T-cell (primary cell): ENCODE measurements at regions not wholly inside any gene's neighbourhood (a gene's known extent, or its start where the extent isn't known, plus 50 kb on each side); places are given as distances from the start of the nearest gene placed in this dataset.

ENCODE experiments used
- ATAC-seq, 4 experiments: fragments of 200-7000 bp in 3 of 4; fragments of 150-1000 bp in 1 of 4; cut with Tn5 transposase; replicated peaks in 1 of 4; 1 replicate in 3 of 4; 2 replicates in 1 of 4; pipeline ENCODE4 v1.10.0; 2021; ENCODE audit warnings: moderate library complexity in 3 of 4, mild to moderate bottlenecking in 2 of 4, moderate number of reproducible peaks in 1 of 4
- CTCF ChIA-PET, 2 donors: fragments of 300-600 bp; sonication (Branson Sonifier 250); formaldehyde crosslinking; loops; one replicate each; lab custom pipeline; 2022; ENCODE audit warnings: antibody characterized with exemption in 2 of 2; lab: Charles Lee
- POLR2A ChIA-PET, 2 donors: fragments of 300-600 bp; sonication (Branson Sonifier 250); formaldehyde crosslinking; loops; one replicate each; lab custom pipeline; 2022; ENCODE audit warnings: antibody characterized with exemption in 2 of 2; lab: Charles Lee
- DNase-seq, 35 experiments: peaks; one replicate each; pipeline versions ENCODE4 v3.0.0 to v3.0.0-alpha.2; 2013 to 2023
- H3K27ac ChIP-seq: one replicate; pipeline ENCODE4 v1.5.1; 2013; ENCODE audit warnings: low read length
- H3K27me3 ChIP-seq, 2 experiments: replicated peaks in 1 of 2; 1 replicate in 1 of 2; 2 replicates in 1 of 2; pipeline versions ENCODE4 v1.6.1 to v1.7.0; 2013; ENCODE audit warnings: low read length in 1 of 2, mixed read lengths in 1 of 2; ENCODE audit not compliant: control insufficient read depth in 2 of 2, insufficient read depth in 2 of 2; ENCODE audit errors: extremely low read depth in 1 of 2
- H3K36me3 ChIP-seq, 2 donors: 1 replicate in 1 of 2; 2 replicates in 1 of 2; pipeline versions ENCODE4 v1.6.1 to v1.7.0; 2013; ENCODE audit warnings: low read length in 1 of 2; ENCODE audit not compliant: control insufficient read depth in 2 of 2, insufficient read depth in 1 of 2; ENCODE audit errors: extremely low read depth in 1 of 2
- H3K4me1 ChIP-seq, 2 experiments: 1 replicate in 1 of 2; 2 replicates in 1 of 2; pipeline versions ENCODE4 v1.6.1 to v1.7.0; 2013; ENCODE audit warnings: low read length in 2 of 2, mixed read lengths in 1 of 2; ENCODE audit not compliant: insufficient read depth in 2 of 2, control insufficient read depth in 1 of 2; ENCODE audit errors: extremely low read depth in 1 of 2
- H3K4me3 ChIP-seq, 2 donors: 1 replicate in 1 of 2; 2 replicates in 1 of 2; pipeline versions ENCODE4 v1.5.1 to v1.7.0; 2013; ENCODE audit warnings: mild to moderate bottlenecking in 2 of 2, low read length in 1 of 2, moderate library complexity in 1 of 2; ENCODE audit not compliant: control insufficient read depth in 1 of 2; ENCODE audit errors: extremely low read depth in 1 of 2
- H3K9me3 ChIP-seq: 2 replicates; pipeline ENCODE4 v1.7.0; 2013
- H3K27ac Mint-ChIP-seq, 2 donors: one replicate each; pipeline ENCODE4 v1.8.0; 2020 to 2021; ENCODE audit warnings: mild to moderate bottlenecking in 2 of 2, mixed read lengths in 2 of 2
- H3K27me3 Mint-ChIP-seq, 2 donors: one replicate each; pipeline ENCODE4 v1.8.0; 2021 to 2022; ENCODE audit warnings: mixed read lengths in 2 of 2
- H3K36me3 Mint-ChIP-seq: one replicate; pipeline ENCODE4 v1.8.0; 2021; ENCODE audit warnings: mixed read lengths
- H3K4me1 Mint-ChIP-seq, 3 donors: one replicate each; pipeline ENCODE4 v1.8.0; 2020 to 2022; ENCODE audit warnings: mixed read lengths in 3 of 3, mild to moderate bottlenecking in 1 of 3
- H3K4me3 Mint-ChIP-seq, 3 donors: one replicate each; pipeline ENCODE4 v1.8.0; 2020 to 2022; ENCODE audit warnings: mild to moderate bottlenecking in 3 of 3, mixed read lengths in 3 of 3, moderate library complexity in 3 of 3
- H3K9me3 Mint-ChIP-seq, 3 donors: one replicate each; pipeline ENCODE4 v1.8.0; 2020 to 2022; ENCODE audit warnings: mixed read lengths in 3 of 3
- WGBS: methylation state at CpG from one replicate; pipeline ENCODE4 v1.1.5; 2013; ENCODE audit warnings: missing lambda C conversion rate; ENCODE audit not compliant: insufficient coverage; 5-methylcytosine and 5-hydroxymethylcytosine counted together

DNA sequence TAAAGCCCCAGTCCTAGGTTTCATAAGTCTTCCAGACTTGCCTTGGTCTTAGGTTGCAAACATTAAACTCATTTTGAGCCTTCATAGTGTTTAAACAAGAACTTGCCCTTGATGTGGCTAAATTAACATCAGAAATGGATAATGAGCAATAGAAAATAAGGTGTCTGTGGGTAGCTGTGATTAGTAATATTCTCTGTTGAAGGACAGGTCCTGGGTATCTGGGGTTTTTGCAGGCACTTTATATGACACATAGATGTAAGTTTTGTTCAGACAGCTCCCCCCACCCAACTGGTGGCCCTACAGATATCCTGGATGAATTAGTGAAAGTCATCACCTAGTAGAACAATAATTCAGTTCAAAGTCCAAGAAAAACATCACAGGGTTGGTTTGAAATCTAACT lies 272.5 kb downstream of the PTTG2 start:
- Mint-ChIP-seq H3K4me3 (no peak overlapping the region), H3K4me1 (no peaks in the 10 kb centered on the region), H3K27ac (no peak overlapping the region), H3K27me3 (no peaks in the 10 kb centered on the region), H3K36me3 (no peaks in the 10 kb centered on the region), H3K9me3 (no peaks in the 10 kb centered on the region)
- H3K27me3 ChIP-seq = peaks cover 0 to 3% of the 10 kb centered on the region in 2 experiments
- ATAC-seq (no peak), DNase-seq (no peak)
- ChIA-PET CTCF (no interaction called here), POLR2A (no interaction called here)
- no peaks in the 10 kb centered on the region for H3K9me3 ChIP-seq
- H3K4me3 ChIP-seq = no peak overlapping the region
- no peak overlapping the region for H3K27ac ChIP-seq
- no peaks in the 10 kb centered on the region for H3K4me1 ChIP-seq
- no peaks in the 10 kb centered on the region for H3K36me3 ChIP-seq

DNA sequence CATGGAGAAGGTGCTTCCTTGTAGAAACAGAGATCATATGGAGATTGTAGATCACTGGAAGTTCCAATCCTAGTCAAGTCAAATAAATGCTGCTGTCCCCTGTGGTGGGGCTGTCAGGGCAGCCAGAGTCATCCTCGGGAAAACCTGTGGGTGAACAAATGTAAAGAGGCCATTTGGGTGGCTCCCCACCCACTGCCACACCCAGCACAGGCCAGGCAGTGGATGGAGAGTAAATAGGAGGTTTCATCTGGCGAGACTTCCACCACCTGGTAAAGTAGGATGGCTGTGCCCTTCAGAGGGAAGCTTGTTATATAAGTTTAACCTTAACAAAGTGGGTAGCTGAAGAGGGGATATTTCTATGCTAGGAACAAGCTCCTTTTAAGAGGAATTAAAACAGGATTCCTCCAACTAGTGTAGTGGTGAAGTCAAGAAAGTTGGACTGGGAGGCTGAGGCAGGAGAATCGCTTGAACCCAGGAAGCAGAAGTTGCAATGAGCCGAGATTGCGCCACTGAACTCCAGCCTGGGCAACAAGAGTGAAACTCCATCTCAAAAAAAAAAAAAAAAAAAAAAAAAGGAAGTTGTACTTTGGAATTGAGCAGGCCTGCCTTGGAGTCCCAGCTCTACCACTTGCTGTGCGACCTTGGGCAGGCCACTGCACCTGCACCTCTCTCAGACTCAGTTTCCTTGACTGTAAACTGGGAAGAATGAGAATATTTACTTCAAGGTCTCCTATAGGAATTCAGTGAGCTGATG lies 273.7 kb downstream of the PTTG2 start:
- WGBS = 100% methylated on average over 2 of the region's 6 CpGs
- Histone ChIP-seq H3K4me3 (no peak overlapping the region), H3K27me3 (peaks cover 0 to 3% of the 10 kb centered on the region in 2 experiments), H3K9me3 (no peaks in the 10 kb centered on the region), H3K27ac (no peak overlapping the region), H3K4me1 (no peaks in the 10 kb centered on the region), H3K36me3 (no peaks in the 10 kb centered on the region)
- Mint-ChIP-seq H3K36me3 (no peaks in the 10 kb centered on the region), H3K9me3 (no peaks in the 10 kb centered on the region), H3K4me1 (no peaks in the 10 kb centered on the region), H3K27ac (no peak overlapping the region), H3K4me3 (no peak overlapping the region), H3K27me3 (no peaks in the 10 kb centered on the region)
- CTCF ChIA-PET = interaction anchor here in 1 of 2 donors (0.7 kb wide), 1 partner anchor 478 kb away, joined by 6 read pairs; no protein-coding TSS in a partner anchor
- DNase-seq (no peak), ATAC-seq (no peak)
- POLR2A ChIA-PET = interaction anchor here in 1 of 2 donors (0.7 kb wide), 1 partner anchor 156 kb away, joined by 3 read pairs; no protein-coding TSS in a partner anchor

DNA sequence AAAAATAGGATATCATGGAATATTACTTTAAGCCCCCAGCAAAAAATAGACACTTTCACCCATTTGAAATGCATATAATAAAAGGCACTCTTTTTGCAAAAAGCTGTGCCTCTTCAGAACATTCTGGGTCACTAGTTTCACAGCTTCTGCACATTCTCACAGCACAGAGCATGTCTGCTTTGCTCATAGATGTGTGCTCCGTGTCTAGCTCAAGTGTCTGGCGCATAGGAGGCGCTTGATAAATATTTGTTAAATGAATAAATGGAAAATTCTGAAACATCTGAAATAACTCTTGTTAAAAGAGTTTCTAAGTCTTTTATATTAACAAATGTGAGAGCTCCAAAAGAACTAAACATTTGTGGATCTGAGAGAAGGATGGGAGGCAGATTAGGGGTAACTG lies 275.2 kb downstream of the PTTG2 start:
- Mint-ChIP-seq H3K27ac (no peak overlapping the region), H3K9me3 (no peaks in the 10 kb centered on the region), H3K4me1 (no peaks in the 10 kb centered on the region), H3K36me3 (no peaks in the 10 kb centered on the region), H3K27me3 (no peaks in the 10 kb centered on the region), H3K4me3 (no peak overlapping the region)
- Histone ChIP-seq H3K27me3 (peaks cover 0 to 3% of the 10 kb centered on the region in 2 experiments), H3K27ac (no peak overlapping the region), H3K36me3 (no peaks in the 10 kb centered on the region), H3K4me3 (no peak overlapping the region), H3K4me1 (no peaks in the 10 kb centered on the region), H3K9me3 (no peaks in the 10 kb centered on the region)
- ATAC-seq (no peak), DNase-seq (no peak)
- no CpG with 5 or more reads among the region's 3 CpGs for WGBS
- ChIA-PET POLR2A (no interaction called here), CTCF (no interaction called here)

DNA sequence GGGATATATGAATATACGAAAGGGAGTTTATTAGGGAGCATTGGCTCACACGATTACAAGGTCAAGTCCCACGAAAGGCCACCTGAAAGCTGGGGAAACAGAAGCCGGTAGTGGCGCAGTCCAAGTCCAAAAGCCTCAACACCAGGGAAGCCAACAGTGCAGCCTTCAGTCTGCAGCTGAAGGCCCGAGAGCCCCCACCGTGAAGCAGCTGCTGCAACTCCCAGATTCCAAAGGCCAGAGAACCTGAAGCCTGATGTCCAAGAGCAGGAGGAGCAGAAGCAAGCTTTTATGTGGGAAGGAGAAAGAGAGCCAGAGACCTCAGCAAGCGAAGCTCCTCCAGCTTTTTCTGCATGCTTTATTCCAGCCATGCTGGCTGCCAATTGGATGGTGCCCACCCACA lies 275.8 kb downstream of the PTTG2 start:
- ATAC-seq (no peak), DNase-seq (no peak)
- Mint-ChIP-seq H3K4me3 (no peak overlapping the region), H3K27me3 (no peaks in the 10 kb centered on the region), H3K27ac (no peak overlapping the region), H3K36me3 (no peaks in the 10 kb centered on the region), H3K9me3 (no peaks in the 10 kb centered on the region), H3K4me1 (no peaks in the 10 kb centered on the region)
- Histone ChIP-seq H3K36me3 (no peaks in the 10 kb centered on the region), H3K27me3 (peaks cover 0 to 3% of the 10 kb centered on the region in 2 experiments), H3K4me1 (no peaks in the 10 kb centered on the region), H3K27ac (no peak overlapping the region), H3K9me3 (no peaks in the 10 kb centered on the region), H3K4me3 (no peak overlapping the region)
- 93% methylated on average over 5 of the region's 8 CpGs for WGBS
- ChIA-PET CTCF (no interaction called here), POLR2A (no interaction called here)

DNA sequence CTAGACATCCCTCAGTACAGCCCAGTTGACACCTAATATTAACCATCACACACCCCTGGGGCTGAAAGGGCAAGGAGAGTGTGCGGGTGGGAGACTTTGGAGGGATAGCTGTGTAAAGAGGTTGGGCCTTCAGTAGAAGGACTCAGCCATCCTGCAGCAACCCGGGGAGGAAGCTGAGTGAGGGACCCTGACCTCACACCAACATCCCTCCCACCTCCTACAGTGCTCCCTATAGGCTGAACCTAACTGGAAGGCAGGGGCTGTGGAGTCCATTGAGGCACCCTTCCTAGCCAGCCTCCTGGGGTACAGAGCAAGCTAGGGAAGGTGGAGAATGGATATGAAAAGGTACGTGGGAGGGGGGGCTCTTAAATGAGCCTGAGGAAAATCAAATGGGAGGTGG lies 276.3 kb downstream of the PTTG2 start:
- H3K4me1 Mint-ChIP-seq = no peaks in the 10 kb centered on the region
- H3K36me3 Mint-ChIP-seq = no peaks in the 10 kb centered on the region
- H3K4me3 Mint-ChIP-seq = no peak overlapping the region
- no peak overlapping the region for H3K27ac ChIP-seq
- H3K27ac Mint-ChIP-seq = no peak overlapping the region
- POLR2A ChIA-PET = no interaction called here
- H3K27me3 Mint-ChIP-seq = no peaks in the 10 kb centered on the region
- ATAC-seq (no peak), DNase-seq (no peak)
- no peaks in the 10 kb centered on the region for H3K9me3 Mint-ChIP-seq
- H3K4me1 ChIP-seq = no peaks in the 10 kb centered on the region
- CTCF ChIA-PET = no interaction called here
- no peak overlapping the region for H3K4me3 ChIP-seq
- H3K27me3 ChIP-seq = peaks cover 0 to 3% of the 10 kb centered on the region in 2 experiments
- no peaks in the 10 kb centered on the region for H3K9me3 ChIP-seq
- WGBS = 86% methylated on average over 1 of the region's 3 CpGs
- no peaks in the 10 kb centered on the region for H3K36me3 ChIP-seq

DNA sequence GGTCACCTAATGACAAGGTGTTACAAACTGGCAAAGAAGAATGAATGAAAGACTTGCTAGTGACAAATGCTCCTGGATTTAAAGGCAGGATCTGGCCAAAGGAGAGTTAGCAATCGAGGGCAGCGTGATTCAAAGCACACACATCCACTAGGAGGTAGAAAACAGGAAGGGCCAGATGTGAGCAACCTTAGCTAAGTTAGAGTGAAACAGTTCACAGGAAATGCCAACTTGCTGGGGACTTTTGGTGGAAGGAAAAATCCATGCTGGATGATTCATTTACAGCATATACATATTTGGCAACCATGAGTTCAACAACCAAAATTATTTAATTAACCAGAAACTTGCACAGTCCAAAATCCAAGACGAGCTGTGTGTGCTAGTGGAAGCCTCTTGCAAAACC lies 276.9 kb downstream of the PTTG2 start:
- no CpG with 5 or more reads among the region's 3 CpGs for WGBS
- Histone ChIP-seq H3K9me3 (no peaks in the 10 kb centered on the region), H3K27me3 (peaks cover 0 to 3% of the 10 kb centered on the region in 2 experiments), H3K4me1 (no peaks in the 10 kb centered on the region), H3K4me3 (no peak overlapping the region), H3K27ac (no peak overlapping the region), H3K36me3 (no peaks in the 10 kb centered on the region)
- ChIA-PET CTCF (no interaction called here), POLR2A (no interaction called here)
- Mint-ChIP-seq H3K27ac (no peak overlapping the region), H3K4me1 (peaks cover 0 to 3% (median 2%) of the 10 kb centered on the region in 3 donors), H3K36me3 (no peaks in the 10 kb centered on the region), H3K4me3 (no peak overlapping the region), H3K9me3 (no peaks in the 10 kb centered on the region), H3K27me3 (no peaks in the 10 kb centered on the region)
- DNase-seq (no peak), ATAC-seq (no peak)
